C1 segment of cervical spinal cord (tissue), 14 donors: ENCODE measurements at regions not wholly inside any gene's neighbourhood (a gene's known extent, or its start where the extent isn't known, plus 50 kb on each side); places are given as distances from the start of the nearest gene placed in this dataset.

Experiments
- DNase-seq, 14 donors: peaks; one replicate each; lab custom pipeline; 2025; lab: John Stamatoyannopoulos, UW

- DNase-seq: no peak
Observed at GRCh38 chr7:68279827-68280400, 1283.3 kb downstream of the TYW1 start.

GRCh38 chr7:68280931-68281330 lies 1284.3 kb downstream of the TYW1 start:
- no peak for DNase-seq

- DNase-seq: no peak
Observed at GRCh38 chr7:68288144-68288593, 1291.5 kb downstream of the TYW1 start.

DNA sequence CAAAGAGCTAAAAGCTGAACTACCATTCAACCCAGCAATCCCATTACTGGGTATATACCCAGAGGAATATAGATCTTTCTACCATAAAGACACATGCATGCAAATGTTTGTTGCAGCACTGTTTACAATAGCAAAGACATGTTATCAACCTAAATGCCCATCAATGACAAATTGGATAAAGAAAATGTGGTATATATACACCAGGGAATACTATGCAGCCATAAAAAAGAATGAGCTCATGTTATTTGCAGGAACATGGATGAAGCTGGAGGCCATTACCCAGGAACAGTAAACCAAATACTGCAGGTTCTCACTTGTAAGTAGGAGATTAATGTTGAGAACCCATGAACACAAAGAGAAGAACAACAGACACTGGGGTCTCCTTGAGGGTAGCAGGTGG lies 1295.1 kb downstream of the TYW1 start:
- no peak for DNase-seq

DNA sequence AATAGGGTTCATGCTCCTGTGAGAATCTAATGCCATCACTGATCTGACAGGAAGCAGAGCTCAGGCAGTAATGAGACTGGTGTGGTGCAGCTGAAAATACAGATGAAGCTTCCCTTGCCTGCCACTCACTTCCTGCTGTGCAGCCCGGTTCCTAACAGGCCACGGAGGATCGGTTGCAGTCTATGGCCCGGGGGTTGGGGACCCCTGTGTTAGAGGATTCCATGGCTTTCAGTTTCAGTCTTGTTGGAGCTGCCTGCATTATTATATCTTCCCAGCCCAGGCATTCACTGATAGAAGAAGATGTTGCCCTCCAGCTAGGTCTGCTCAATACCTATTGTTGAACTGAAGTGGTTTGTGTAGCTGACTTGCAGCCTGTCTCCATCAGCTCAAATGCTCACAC lies 1298.8 kb downstream of the TYW1 start:
- no peak for DNase-seq

GRCh38 chr7:68304536-68304935 lies 1293.7 kb upstream of the AUTS2 start:
- DNase-seq: no peak

- no peak for DNase-seq
Observed at GRCh38 chr7:68306692-68307107, 1291.6 kb upstream of the AUTS2 start.

GRCh38 chr7:68309271-68309670 lies 1289.0 kb upstream of the AUTS2 start:
- DNase-seq: no peak

- DNase-seq: peak in 1 of 14 donors; percentile 76
Observed at GRCh38 chr7:68309806-68310205, 1288.5 kb upstream of the AUTS2 start.

DNA sequence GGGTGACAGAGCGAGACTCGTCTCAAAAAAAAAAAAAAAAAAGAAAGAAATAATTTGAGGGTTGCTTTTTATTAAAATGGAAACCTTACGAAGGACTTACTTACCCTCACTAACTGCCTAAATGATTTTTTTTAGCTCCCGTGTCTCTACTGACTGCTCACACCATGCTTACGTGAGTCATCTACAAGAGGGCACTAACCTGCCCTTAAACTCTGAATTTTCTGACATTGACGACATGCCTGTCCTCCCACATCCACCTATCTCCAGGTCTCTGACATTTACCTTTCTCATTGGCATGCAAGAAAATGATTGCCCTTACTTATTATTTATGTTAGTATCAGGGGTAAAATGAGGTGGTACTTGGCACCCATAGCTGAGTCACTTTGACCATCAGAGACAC lies 1286.3 kb upstream of the AUTS2 start:
- DNase-seq: no peak

DNA sequence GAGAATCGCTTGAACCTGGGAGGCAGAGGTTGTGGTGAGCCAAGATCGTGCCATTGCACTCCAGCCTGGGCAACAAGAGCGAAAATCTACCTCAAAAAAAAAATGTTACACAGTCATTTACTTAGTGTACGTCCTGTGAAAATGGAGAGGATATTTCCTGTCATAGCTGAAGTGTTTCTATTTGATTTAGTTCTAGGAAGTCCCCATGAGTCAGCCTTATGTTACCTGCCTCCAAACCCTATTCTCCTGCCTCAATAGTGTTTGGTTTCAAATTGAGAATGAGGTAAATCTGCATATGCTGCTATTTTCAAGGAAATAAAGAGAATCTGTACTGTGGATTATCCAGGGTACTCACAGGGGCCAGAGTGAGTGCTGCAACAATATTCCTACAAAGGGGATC lies 1284.5 kb upstream of the AUTS2 start:
- DNase-seq: no peak

DNA sequence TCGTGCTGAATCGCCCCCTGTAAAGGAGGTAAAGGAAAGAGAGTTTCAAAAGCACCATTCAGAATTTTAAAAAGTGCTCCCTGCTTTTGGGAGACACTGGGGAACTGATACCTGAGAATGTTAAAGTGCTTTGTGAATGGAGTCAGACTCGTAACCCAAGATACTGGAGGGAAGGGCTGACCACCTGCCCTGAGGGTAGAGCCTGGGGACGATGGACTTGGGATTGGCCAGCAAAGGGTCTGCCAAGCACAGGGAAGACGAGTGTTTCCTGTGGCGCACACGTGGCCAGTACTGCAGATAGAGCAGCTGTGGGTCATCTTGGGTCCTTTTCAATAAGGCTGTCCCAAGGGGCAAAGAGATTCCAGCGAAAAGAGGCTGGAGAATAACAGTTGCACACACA lies 1284.1 kb upstream of the AUTS2 start:
- DNase-seq: no peak

DNA sequence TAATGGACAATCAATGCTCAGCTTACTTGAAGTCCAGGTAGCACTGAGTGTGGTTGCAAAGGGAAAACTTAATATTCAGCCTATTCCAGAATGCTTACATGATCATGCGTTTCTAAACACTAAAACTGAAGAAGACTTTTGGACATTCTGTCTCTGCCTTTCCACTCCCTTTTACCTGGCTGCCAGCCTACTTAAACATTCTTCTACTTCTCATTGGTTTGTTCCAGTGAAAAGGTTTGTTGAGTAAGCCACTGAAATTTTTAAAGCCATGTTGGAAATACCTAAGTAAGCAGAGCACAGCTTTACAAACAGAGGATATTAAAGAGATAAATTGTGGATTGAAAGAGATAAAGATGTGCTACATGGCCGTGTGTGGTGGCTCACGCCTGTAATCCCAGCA lies 1280.8 kb upstream of the AUTS2 start:
- no peak for DNase-seq

DNA sequence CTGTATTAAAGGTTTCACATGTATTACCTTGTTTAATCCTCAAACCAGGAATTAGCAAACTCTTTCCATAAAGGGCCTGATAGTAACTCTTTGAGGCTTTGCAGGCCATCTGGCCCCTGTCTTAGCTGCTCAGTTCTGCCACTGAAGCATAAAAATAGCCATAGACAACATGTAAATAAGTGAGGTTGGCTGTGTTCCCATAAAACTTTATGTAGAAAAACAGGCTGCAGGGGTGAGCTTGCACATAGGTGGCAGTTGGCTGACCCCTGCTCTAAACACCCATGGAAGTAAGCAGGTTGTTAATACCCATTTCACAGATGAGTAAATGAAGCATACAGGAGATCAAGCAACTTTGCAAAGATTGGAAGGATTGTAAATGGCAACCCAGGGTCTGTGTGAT lies 1279.2 kb upstream of the AUTS2 start:
- DNase-seq: no peak

DNA sequence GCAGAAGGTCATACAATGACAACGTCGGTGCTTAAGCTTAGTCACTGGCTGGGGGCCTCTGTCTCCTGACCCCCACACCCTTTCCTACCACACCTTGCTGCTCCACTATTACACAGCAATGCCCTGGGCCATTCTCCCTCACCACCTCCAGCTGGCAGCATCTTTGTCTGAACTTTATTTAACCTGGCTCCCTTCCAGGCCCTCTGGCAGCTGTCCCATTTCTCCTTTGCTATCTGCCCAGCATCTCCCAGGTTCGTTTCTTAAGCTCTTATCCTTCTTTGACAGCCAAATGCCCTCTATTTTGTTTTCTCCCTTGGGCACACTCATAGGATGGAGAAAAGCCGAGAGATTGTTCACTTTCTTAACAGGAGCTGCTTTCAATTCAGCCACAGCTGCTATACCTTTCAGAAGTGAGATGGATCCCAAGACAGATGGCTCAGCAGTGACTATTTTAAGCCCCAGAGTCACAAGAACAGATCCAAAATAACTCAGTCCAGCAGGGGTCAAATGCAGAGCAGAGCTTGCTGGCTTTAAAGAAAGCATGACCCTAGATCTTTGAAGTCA lies 1277.1 kb upstream of the AUTS2 start:
- DNase-seq: peak in 3 of 14 donors; percentile 1 to 41 (median 4)

DNA sequence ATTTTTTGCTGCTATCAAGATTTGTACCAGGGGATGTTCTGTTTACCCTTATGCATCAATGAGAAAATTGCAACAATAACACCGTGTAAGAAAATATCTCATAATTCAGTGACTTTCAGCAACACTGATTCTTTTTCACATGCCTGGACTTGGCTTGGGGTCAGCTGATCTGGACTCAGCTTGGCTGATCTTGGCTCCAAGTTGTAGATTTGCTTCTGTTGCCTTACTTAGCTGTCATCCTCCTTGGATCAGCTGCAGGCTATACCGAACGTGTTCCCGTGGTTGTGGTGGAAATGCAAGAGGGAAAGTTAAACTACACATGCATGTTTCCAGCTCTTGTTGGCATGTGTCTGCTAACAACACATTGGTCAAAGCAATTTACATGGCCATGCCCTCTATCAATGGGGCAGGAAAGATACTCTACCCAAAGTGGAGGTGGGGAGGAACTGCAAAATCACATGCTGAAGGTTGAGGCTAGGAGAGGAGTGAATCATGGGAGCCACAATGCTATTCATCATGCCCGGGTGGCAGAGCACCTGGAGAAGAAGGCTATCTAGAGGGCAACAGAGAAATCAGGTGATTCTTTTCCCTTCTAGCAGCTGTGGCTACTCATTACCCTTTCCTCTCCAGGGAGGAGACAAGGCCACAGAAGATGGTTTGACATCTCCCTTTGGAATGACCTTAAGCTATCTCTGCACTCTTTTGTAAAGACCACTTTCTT lies 1276.3 kb upstream of the AUTS2 start:
- DNase-seq: peak in 1 of 14 donors; percentile 7

- DNase-seq: no peak
Observed at GRCh38 chr7:68324621-68325020, 1273.7 kb upstream of the AUTS2 start.

GRCh38 chr7:68334216-68334615 lies 1264.1 kb upstream of the AUTS2 start:
- no peak for DNase-seq

DNA sequence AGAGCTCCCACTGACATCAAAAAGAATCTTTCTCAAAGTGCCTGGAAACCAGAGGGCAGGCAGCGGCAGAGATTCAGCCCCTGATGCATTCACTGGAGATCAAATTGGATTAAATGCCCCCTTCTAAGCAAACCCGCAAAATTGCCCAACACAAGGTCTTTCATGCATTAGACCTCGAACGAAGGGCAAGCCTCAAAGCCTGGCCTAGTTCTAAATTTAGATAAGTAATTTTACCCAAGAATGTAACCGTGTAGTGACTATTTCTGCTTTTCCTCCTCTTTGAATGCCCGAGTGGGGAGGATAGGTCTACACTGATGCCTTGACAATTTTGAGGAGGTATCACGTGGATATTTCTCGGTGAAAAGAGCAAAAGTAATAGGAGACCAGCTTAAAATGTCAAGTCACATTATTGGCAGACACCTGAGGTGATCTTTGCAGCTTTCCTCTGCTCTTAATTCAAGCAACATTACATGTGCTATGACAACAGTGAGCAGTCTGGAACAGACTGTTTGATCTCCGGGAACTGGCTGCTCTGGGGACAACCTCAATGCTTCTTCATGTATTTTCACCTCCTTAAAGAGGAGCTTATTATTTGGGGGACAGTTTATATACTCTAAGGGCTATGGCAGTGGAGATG lies 1263.5 kb upstream of the AUTS2 start:
- no peak for DNase-seq

DNA sequence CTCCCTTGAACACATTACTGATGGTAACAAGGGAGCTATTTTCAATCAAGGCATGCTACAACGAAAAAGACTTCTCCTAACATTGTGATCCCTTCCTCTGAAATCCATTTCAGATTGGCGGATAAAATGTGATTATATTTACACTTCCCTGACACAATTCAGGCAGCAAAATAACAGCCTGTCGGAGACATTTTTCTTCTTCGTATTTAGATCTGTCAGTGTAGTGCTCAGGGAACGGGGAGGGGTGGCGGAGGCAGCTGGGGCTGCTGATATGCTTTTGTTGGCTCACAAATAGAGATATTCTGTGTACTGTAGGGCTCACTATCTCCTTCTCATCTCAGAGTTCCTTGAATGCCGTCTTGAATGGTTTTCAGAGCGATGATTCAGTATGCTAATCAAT lies 1261.7 kb upstream of the AUTS2 start:
- no peak for DNase-seq

- no peak for DNase-seq
Observed at GRCh38 chr7:68348401-68348800, 1249.9 kb upstream of the AUTS2 start.

DNA sequence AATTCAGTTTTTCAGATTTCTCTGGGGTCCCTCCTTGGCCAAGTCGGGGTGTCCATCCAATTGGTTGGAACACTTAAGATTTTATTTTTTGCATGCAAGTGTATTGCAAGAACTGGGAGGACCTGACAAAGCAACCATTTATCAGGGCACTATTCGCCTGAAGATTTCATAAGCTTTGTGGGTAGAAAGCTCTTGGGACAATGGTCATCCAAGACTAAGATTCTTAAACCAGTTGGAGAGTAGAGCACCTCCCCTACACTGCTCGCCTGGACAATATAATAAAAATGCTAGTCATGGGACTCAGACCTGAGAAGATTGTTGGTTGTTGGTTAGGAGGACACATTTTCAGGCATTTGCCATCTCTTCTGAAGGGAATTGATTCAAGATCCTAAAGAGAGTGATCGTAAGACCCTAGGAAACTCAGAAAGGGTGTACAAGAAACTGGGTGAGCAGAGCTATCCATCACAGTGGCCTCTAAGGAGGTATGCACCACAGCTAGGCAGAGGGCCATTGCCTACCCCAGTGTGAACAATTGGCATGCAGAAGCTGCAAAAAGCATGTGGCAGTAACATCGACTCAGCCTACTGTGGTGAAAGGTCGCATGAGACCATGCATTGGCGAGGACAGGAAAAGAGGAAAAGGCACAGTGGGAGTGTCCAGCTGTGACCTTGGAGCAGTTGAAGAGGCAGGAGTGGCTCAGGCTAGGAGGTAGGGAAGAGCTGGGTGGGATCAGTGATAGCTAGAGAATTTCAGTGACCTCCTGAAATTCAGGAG lies 1235.3 kb upstream of the AUTS2 start:
- DNase-seq: no peak
